IMR-90 (cell line): ENCODE measurements at regions not wholly inside any gene's neighbourhood (a gene's known extent, or its start where the extent isn't known, plus 50 kb on each side); places are given as distances from the start of the nearest gene placed in this dataset.

Experiments used
- ATAC-seq: fragments of 200-7000 bp; cut with Tn5 transposase; 2 replicates; pipeline ENCODE4 v1.9.1; 2020; ENCODE audit warnings: low read depth, mild to moderate bottlenecking, moderate library complexity
- BruUV-seq: library from RNA; stranded (reverse); fragments of 400-500 nt; replicated peaks from 2 replicates; lab custom pipeline; 2021; lab: Mats Ljungman, UMichigan
- CTCF ChIA-PET: fragments of 300-600 bp; formaldehyde crosslinking; extraction: SDS; loops from one replicate; lab custom pipeline; 2021; ENCODE audit warnings: antibody characterized with exemption; lab: Yijun Ruan, JAX
- POLR2A ChIA-PET: fragments of 300-600 bp; sonication (Branson Sonifier 250); formaldehyde crosslinking; loops from one replicate; lab custom pipeline; 2022; ENCODE audit warnings: antibody characterized with exemption; ENCODE audit not compliant: unreplicated experiment; lab: Charles Lee
- DNase-seq: peaks from one replicate; pipeline ENCODE4 v3.0.0; 2013
- H2AFZ ChIP-seq: replicated peaks from 2 replicates; pipeline ENCODE3; 2013; ENCODE audit warnings: low read length, mild to moderate bottlenecking; ENCODE audit not compliant: poor library complexity
- H2AK5ac ChIP-seq: 2 replicates; pipeline ENCODE4 v1.6.1; 2013; ENCODE audit warnings: low read depth, low read length, inconsistent platforms
- H2AK9ac ChIP-seq: replicated peaks from 2 replicates; pipeline ENCODE3; 2013; ENCODE audit warnings: mild to moderate bottlenecking, low read depth, low read length, moderate library complexity; ENCODE audit not compliant: poor library complexity
- H2BK120ac ChIP-seq: 2 replicates; pipeline ENCODE4 v1.6.1; 2013; ENCODE audit warnings: low read depth, low read length, inconsistent platforms
- H2BK15ac ChIP-seq: 3 replicates; pipeline ENCODE4 v1.6.1; 2013; ENCODE audit warnings: low read depth, low read length, inconsistent platforms
- H2BK20ac ChIP-seq: 2 replicates; pipeline ENCODE4 v1.6.1; 2013; ENCODE audit warnings: low read depth, mild to moderate bottlenecking, inconsistent platforms, low read length, moderate library complexity
- H2BK5ac ChIP-seq: 2 replicates; pipeline ENCODE4 v1.6.1; 2013; ENCODE audit warnings: mild to moderate bottlenecking, low read depth, low read length, inconsistent platforms; ENCODE audit not compliant: poor library complexity, severe bottlenecking
- H3K14ac ChIP-seq: replicated peaks from 2 replicates; pipeline ENCODE4 v1.6.1; 2013; ENCODE audit warnings: low read depth, low read length, inconsistent platforms
- H3K18ac ChIP-seq: 2 replicates; pipeline ENCODE4 v1.6.1; 2013; ENCODE audit warnings: low read depth, low read length, control low read depth
- H3K23ac ChIP-seq: 2 replicates; pipeline ENCODE4 v1.6.1; 2013; ENCODE audit warnings: low read depth, low read length, inconsistent platforms
- H3K27ac ChIP-seq: 2 replicates; pipeline ENCODE4 v1.5.1; 2013; ENCODE audit warnings: mild to moderate bottlenecking, control low read depth, low read length; ENCODE audit not compliant: insufficient read depth
- H3K27me3 ChIP-seq: 2 replicates; pipeline ENCODE4 v1.6.1; 2013; ENCODE audit warnings: low read length; ENCODE audit not compliant: control insufficient read depth, insufficient read depth
- H3K36me3 ChIP-seq: 2 replicates; pipeline ENCODE4 v1.6.1; 2013; ENCODE audit warnings: low read length, mixed read lengths; ENCODE audit not compliant: control insufficient read depth, insufficient read depth
- H3K4ac ChIP-seq: 2 replicates; pipeline ENCODE4 v1.6.1; 2013; ENCODE audit warnings: low read depth, low read length, inconsistent platforms
- H3K4me1 ChIP-seq: 2 replicates; pipeline ENCODE4 v1.6.1; 2013; ENCODE audit warnings: low read length, mixed read lengths; ENCODE audit not compliant: control insufficient read depth, insufficient read depth
- H3K4me2 ChIP-seq: 2 replicates; pipeline ENCODE4 v1.6.1; 2013; ENCODE audit warnings: low read depth, mild to moderate bottlenecking, control low read depth, low read length, moderate library complexity
- H3K4me3 ChIP-seq: 2 replicates; pipeline ENCODE4 v1.5.1; 2013; ENCODE audit warnings: low read depth, mild to moderate bottlenecking, control low read depth, low read length, moderate library complexity; ENCODE audit not compliant: insufficient read depth
- H3K56ac ChIP-seq: 2 replicates; pipeline ENCODE4 v1.6.1; 2013; ENCODE audit warnings: low read length, inconsistent platforms; ENCODE audit not compliant: insufficient read depth; ENCODE audit errors: extremely low read depth
- H3K79me1 ChIP-seq, 2 experiments: 2 replicates each; pipeline ENCODE4 v1.6.1; 2013; ENCODE audit warnings: low read length in 2 of 2, inconsistent platforms in 1 of 2, low read depth in 1 of 2
- H3K9ac ChIP-seq: 2 replicates; pipeline ENCODE4 v1.6.1; 2013; ENCODE audit warnings: low read depth, low read length, control low read depth
- H3K9me1 ChIP-seq: 2 replicates; pipeline ENCODE4 v1.6.1; 2013; ENCODE audit warnings: low read length, inconsistent platforms; ENCODE audit not compliant: insufficient read depth
- H3K9me3 ChIP-seq: 2 replicates; pipeline ENCODE4 v1.6.1; 2013; ENCODE audit warnings: low read length; ENCODE audit not compliant: control insufficient read depth, insufficient read depth
- H4K20me1 ChIP-seq: 2 replicates; pipeline ENCODE4 v1.6.1; 2013; ENCODE audit warnings: low read length, inconsistent platforms; ENCODE audit not compliant: insufficient read depth
- H4K5ac ChIP-seq: 2 replicates; pipeline ENCODE4 v1.6.1; 2013; ENCODE audit warnings: mild to moderate bottlenecking, low read depth, low read length, control low read depth
- H4K8ac ChIP-seq, 2 experiments: 2 replicates each; pipeline ENCODE4 v1.6.1; 2013; ENCODE audit warnings: low read depth in 2 of 2, low read length in 2 of 2, control low read depth in 1 of 2, inconsistent platforms in 1 of 2
- H4K91ac ChIP-seq: 2 replicates; pipeline ENCODE4 v1.6.1; 2013; ENCODE audit warnings: low read depth, low read length, inconsistent platforms; ENCODE audit not compliant: insufficient read depth
- MAFK ChIP-seq: IDR thresholded peaks from 2 replicates; pipeline ENCODE4 v1.6.1; 2012; ENCODE audit warnings: low read depth, low read length, improper control_type of control experiment
- MXI1 ChIP-seq: IDR thresholded peaks from 2 replicates; pipeline ENCODE4 v1.6.1; 2012; ENCODE audit warnings: low read depth, mild to moderate bottlenecking, low read length, moderate library complexity, borderline replicate concordance
- POLR2A ChIP-seq: IDR thresholded peaks from 2 replicates; pipeline ENCODE4 v1.6.1; 2012; ENCODE audit warnings: mild to moderate bottlenecking, low read depth, low read length
- RAD21 ChIP-seq: IDR thresholded peaks from 2 replicates; pipeline ENCODE4 v1.6.1; 2012; ENCODE audit warnings: low read length, improper control_type of control experiment
- RCOR1 ChIP-seq: IDR thresholded peaks from 2 replicates; pipeline ENCODE4 v1.6.1; 2012; ENCODE audit warnings: mild to moderate bottlenecking, low read length, improper control_type of control experiment; ENCODE audit not compliant: insufficient replicate concordance
- RFX5 ChIP-seq: IDR thresholded peaks from 2 replicates; pipeline ENCODE4 v1.8.0; 2012; ENCODE audit warnings: low read depth, mild to moderate bottlenecking, low read length, moderate library complexity
- WGBS, 2 experiments: methylation state at CpG; one replicate each; pipeline versions ENCODE4 v1.1.5 to v1.1.7; 2013; ENCODE audit warnings: missing lambda C conversion rate in 2 of 2; ENCODE audit not compliant: insufficient read length in 1 of 2; ENCODE audit errors: extremely low coverage in 2 of 2; 5-methylcytosine and 5-hydroxymethylcytosine counted together
- dilution Hi-C: fragments of 300-500 bp; cut with HindIII; formaldehyde crosslinking; loops from one replicate; pipeline ENCODE4 v1.14.3; 2018; ENCODE audit warnings: low sequenced_read_pairs; ENCODE audit not compliant: unreplicated experiment
- in situ Hi-C: fragments of 300-500 bp; cut with MboI; formaldehyde crosslinking; loops from 3 replicates; pipeline ENCODE4 v1.14.3; 2019; ENCODE audit warnings: low sequenced_read_pairs, inconsistent platforms, mixed read lengths
- intact Hi-C: fragments of 100-400 bp; cut with micrococcal nuclease; formaldehyde crosslinking; loops from 2 replicates; pipeline ENCODE4 v1.10.0; 2022
- TF ChIP-seq, protein P1 (sequence below): fragments of 150-350 bp; IDR thresholded peaks from 2 replicates; pipeline ENCODE4 v1.6.1; 2017; ENCODE audit warnings: mild to moderate bottlenecking, antibody characterized with exemption, low read length, low read depth
- TF ChIP-seq, protein P2 (sequence below): conservative IDR thresholded peaks from 2 replicates; pipeline ENCODE4 v1.5.1; 2012; ENCODE audit warnings: mild to moderate bottlenecking, low read depth, low read length, improper control_type of control experiment

DNA sequence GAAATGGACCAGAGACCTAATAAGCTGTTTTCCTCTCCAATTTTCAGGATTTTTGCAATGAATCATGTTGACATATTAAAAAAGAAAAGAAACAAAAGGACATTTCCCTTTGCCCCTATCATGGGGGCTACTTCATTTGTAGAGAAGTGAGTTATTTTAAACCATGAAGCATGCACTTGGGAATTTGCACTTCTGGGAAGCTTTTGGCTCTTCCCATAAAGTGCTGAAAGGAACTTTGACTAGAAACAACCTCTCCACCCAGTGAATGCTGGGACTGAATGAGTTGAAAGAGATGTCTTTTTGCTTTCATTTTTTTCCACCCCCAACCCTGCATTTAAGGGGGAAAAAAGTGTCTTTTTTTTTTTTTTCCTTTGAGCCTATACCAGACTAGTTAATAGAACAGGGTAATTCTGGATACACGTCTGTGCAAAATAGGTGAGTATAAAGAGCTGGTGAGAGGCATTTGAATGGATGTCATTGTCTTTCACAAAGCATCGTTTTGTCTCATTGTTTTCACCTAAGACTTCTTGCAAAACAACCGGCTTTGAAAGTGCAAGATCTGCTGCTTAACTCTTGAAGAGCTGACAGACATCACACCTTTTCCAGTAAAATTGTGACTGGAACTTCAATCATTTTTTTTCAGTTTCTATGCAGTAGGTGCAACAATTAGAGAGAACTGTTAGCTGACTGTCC is 138.7 kb upstream of the BACH2 start:
- no CpG with 5 or more reads among the region's 3 CpGs for WGBS, 2 experiments
- no TSS peak for BruUV-seq
- Histone ChIP-seq H3K4me3 (no peak overlapping the region), H2BK120ac (no peak overlapping the region), H2AK5ac (no peak overlapping the region), H3K27me3 (peaks cover 8% of the 10 kb centered on the region), H3K18ac (no peak overlapping the region), H3K9ac (no peak overlapping the region), H2BK20ac (no peak overlapping the region), H4K8ac (no peak overlapping the region), H3K14ac (no peak overlapping the region), H3K36me3 (no peaks in the 10 kb centered on the region), H4K20me1 (no peaks in the 10 kb centered on the region), H2AFZ (no peak overlapping the region), H3K56ac (no peak overlapping the region), H2AK9ac (no peak overlapping the region), H2BK5ac (no peak overlapping the region), H3K79me1 (no peaks in the 10 kb centered on the region), H3K9me1 (no peaks in the 10 kb centered on the region), H3K23ac (no peak overlapping the region), H2BK15ac (no peak overlapping the region), H3K4me1 (no peaks in the 10 kb centered on the region), H3K27ac (no peak overlapping the region), H4K91ac (no peak overlapping the region), H4K5ac (no peak overlapping the region), H3K4me2 (no peak overlapping the region), H3K4ac (no peak overlapping the region), H3K9me3 (no peaks in the 10 kb centered on the region)
- DNase-seq = no peak
- no peak for ATAC-seq
- intact Hi-C loops = no loop called here
- POLR2A ChIA-PET = no interaction called here
- CTCF ChIA-PET = no interaction called here
- in situ Hi-C loops = no loop called here
- dilution Hi-C loops = no loop called here
- TF ChIP-seq MAFK = no peak
- TF ChIP-seq, protein P1, sequence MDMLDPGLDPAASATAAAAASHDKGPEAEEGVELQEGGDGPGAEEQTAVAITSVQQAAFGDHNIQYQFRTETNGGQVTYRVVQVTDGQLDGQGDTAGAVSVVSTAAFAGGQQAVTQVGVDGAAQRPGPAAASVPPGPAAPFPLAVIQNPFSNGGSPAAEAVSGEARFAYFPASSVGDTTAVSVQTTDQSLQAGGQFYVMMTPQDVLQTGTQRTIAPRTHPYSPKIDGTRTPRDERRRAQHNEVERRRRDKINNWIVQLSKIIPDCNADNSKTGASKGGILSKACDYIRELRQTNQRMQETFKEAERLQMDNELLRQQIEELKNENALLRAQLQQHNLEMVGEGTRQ = no peak
- TF ChIP-seq MXI1 = no peak
- TF ChIP-seq RAD21 = no peak
- TF ChIP-seq POLR2A = no peak
- no peak for TF ChIP-seq RCOR1
- TF ChIP-seq, protein P2, sequence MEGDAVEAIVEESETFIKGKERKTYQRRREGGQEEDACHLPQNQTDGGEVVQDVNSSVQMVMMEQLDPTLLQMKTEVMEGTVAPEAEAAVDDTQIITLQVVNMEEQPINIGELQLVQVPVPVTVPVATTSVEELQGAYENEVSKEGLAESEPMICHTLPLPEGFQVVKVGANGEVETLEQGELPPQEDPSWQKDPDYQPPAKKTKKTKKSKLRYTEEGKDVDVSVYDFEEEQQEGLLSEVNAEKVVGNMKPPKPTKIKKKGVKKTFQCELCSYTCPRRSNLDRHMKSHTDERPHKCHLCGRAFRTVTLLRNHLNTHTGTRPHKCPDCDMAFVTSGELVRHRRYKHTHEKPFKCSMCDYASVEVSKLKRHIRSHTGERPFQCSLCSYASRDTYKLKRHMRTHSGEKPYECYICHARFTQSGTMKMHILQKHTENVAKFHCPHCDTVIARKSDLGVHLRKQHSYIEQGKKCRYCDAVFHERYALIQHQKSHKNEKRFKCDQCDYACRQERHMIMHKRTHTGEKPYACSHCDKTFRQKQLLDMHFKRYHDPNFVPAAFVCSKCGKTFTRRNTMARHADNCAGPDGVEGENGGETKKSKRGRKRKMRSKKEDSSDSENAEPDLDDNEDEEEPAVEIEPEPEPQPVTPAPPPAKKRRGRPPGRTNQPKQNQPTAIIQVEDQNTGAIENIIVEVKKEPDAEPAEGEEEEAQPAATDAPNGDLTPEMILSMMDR = no peak
- no peak for TF ChIP-seq RFX5
